ACHN (cell line): ENCODE measurements at regions not wholly inside any gene's neighbourhood (a gene's known extent, or its start where the extent isn't known, plus 50 kb on each side); places are given as distances from the start of the nearest gene placed in this dataset.

Experiments used
- DNase-seq: peaks from one replicate; pipeline ENCODE4 v3.0.0-alpha.2; 2015
- in situ Hi-C: cut with HindIII; loops from 2 replicates; pipeline ENCODE4 v1.10.0; 2017; ENCODE audit warnings: low sequenced_read_pairs, low pct_ligation_motif_present, low pct_unique_long_range_greater_than_20kb

- peak; percentile 31 for DNase-seq
- in situ Hi-C loops, result no loop called here
Observed at GRCh38 chr5:137808503-137809135, 54.5 kb upstream of the HNRNPA0 start.

GRCh38 chr5:137815202-137815990 is 52.3 kb upstream of the MYOT start:
- DNase-seq, result no peak
- in situ Hi-C loops, result no loop called here
